Mesodermal cell (in vitro differentiated cells): ENCODE measurements at regions not wholly inside any gene's neighbourhood (a gene's known extent, or its start where the extent isn't known, plus 50 kb on each side); places are given as distances from the start of the nearest gene placed in this dataset.

ENCODE experiments used
- H3K27ac ChIP-seq: 2 replicates; pipeline ENCODE4 v1.7.0; 2013; ENCODE audit warnings: mild to moderate bottlenecking, low read depth, low read length, moderate library complexity; ENCODE audit not compliant: severe bottlenecking
- H3K36me3 ChIP-seq: 2 replicates; pipeline ENCODE4 v1.7.1; 2013; ENCODE audit warnings: mild to moderate bottlenecking, low read length, moderate library complexity; ENCODE audit not compliant: control insufficient read depth, insufficient read depth
- H3K4me1 ChIP-seq: one replicate; pipeline ENCODE4 v1.7.1; 2013; ENCODE audit warnings: mild to moderate bottlenecking, low read length; ENCODE audit not compliant: insufficient read depth, control insufficient read depth, poor library complexity, severe bottlenecking
- H3K4me3 ChIP-seq: 2 replicates; pipeline ENCODE4 v1.7.0; 2013; ENCODE audit warnings: low read length, control low read depth, mild to moderate bottlenecking; ENCODE audit not compliant: insufficient read depth, poor library complexity, severe bottlenecking; ENCODE audit errors: extremely low read depth
- H3K9me3 ChIP-seq: 2 replicates; pipeline ENCODE4 v1.7.1; 2013; ENCODE audit warnings: mild to moderate bottlenecking, low read length, moderate library complexity; ENCODE audit not compliant: control insufficient read depth
- WGBS, 2 experiments: methylation state at CpG; one replicate each; pipeline ENCODE4 v1.1.5; 2013; ENCODE audit warnings: missing lambda C conversion rate in 2 of 2; ENCODE audit not compliant: insufficient coverage in 2 of 2; 5-methylcytosine and 5-hydroxymethylcytosine counted together

- Histone ChIP-seq H3K4me3 (no peak overlapping the region), H3K36me3 (no peaks in the 10 kb centered on the region), H3K27ac (no peak overlapping the region), H3K9me3 (peaks cover 3% of the 10 kb centered on the region), H3K4me1 (peaks cover 13% of the 10 kb centered on the region)
- WGBS, 2 experiments = 85 to 100% methylated on average over 1 to 4 of the region's 7 CpGs
These were observed 361.1 kb downstream of the ETS1 start for GRCh38 chr11:128226106-128226716.

GRCh38 chr11:128222245-128222884 is 365.0 kb downstream of the ETS1 start:
- H3K36me3 ChIP-seq = no peaks in the 10 kb centered on the region
- H3K27ac ChIP-seq = peak overlapping the region; percentile 2
- peaks cover 20% of the 10 kb centered on the region for H3K4me1 ChIP-seq
- H3K9me3 ChIP-seq = peaks cover 3% of the 10 kb centered on the region
- no peak overlapping the region for H3K4me3 ChIP-seq
- WGBS, 2 experiments = 93 to 100% methylated on average over 2 to 3 of the region's 5 CpGs

GRCh38 chr11:128219731-128220120 is 367.6 kb downstream of the ETS1 start:
- Histone ChIP-seq H3K9me3 (peaks cover 3% of the 10 kb centered on the region), H3K27ac (no peak overlapping the region), H3K4me3 (no peak overlapping the region), H3K36me3 (no peaks in the 10 kb centered on the region), H3K4me1 (peaks cover 20% of the 10 kb centered on the region)
- 96 to 100% methylated on average over 2 to 4 of the region's 4 CpGs for WGBS, 2 experiments

- WGBS, 2 experiments = no CpG with 5 or more reads among the region's 1 CpG
These were observed 371.2 kb downstream of the ETS1 start for GRCh38 chr11:128216198-128216597.

GRCh38 chr11:128215238-128215882 is 372.0 kb downstream of the ETS1 start:
- no peak overlapping the region for H3K27ac ChIP-seq
- no peak overlapping the region for H3K4me3 ChIP-seq
- WGBS, 2 experiments = 86 to 94% methylated on average over 18 to 19 of the region's 28 CpGs

More at GRCh38 chr11:128216198-128216597, 371.2 kb downstream of the ETS1 start:
- H3K9me3 ChIP-seq = no peaks in the 10 kb centered on the region
- H3K4me3 ChIP-seq = no peak overlapping the region
- H3K27ac ChIP-seq = no peak overlapping the region
- peaks cover 7% of the 10 kb centered on the region for H3K4me1 ChIP-seq
- no peaks in the 10 kb centered on the region for H3K36me3 ChIP-seq

GRCh38 chr11:128214263-128214662 is 373.1 kb downstream of the ETS1 start:
- Histone ChIP-seq H3K27ac (no peak overlapping the region), H3K36me3 (no peaks in the 10 kb centered on the region), H3K4me1 (peaks cover 15% of the 10 kb centered on the region), H3K9me3 (no peaks in the 10 kb centered on the region), H3K4me3 (no peak overlapping the region)
- 86 to 89% methylated on average over 9 of the region's 9 CpGs for WGBS, 2 experiments

More at GRCh38 chr11:128215238-128215882, 372.0 kb downstream of the ETS1 start:
- no peaks in the 10 kb centered on the region for H3K36me3 ChIP-seq
- H3K4me1 ChIP-seq = peaks cover 7% of the 10 kb centered on the region
- H3K9me3 ChIP-seq = no peaks in the 10 kb centered on the region

GRCh38 chr11:128213461-128213860 is 373.9 kb downstream of the ETS1 start:
- H3K27ac ChIP-seq = no peak overlapping the region
- WGBS, 2 experiments = no CpG with 5 or more reads among the region's 1 CpG
- H3K36me3 ChIP-seq = no peaks in the 10 kb centered on the region
- H3K9me3 ChIP-seq = no peaks in the 10 kb centered on the region
- H3K4me3 ChIP-seq = no peak overlapping the region
- peaks cover 15% of the 10 kb centered on the region for H3K4me1 ChIP-seq

- WGBS, 2 experiments = 80 to 90% methylated on average over 2 of the region's 2 CpGs
- Histone ChIP-seq H3K27ac (no peak overlapping the region), H3K4me1 (peaks cover 26% of the 10 kb centered on the region), H3K4me3 (no peak overlapping the region), H3K9me3 (no peaks in the 10 kb centered on the region), H3K36me3 (no peaks in the 10 kb centered on the region)
These were observed 375.0 kb downstream of the ETS1 start for GRCh38 chr11:128212324-128212723.

- no peak overlapping the region for H3K4me3 ChIP-seq
These were observed 377.0 kb downstream of the ETS1 start for GRCh38 chr11:128210148-128210940.

GRCh38 chr11:128209138-128209435 is 378.3 kb downstream of the ETS1 start:
- Histone ChIP-seq H3K4me3 (no peak overlapping the region), H3K27ac (no peak overlapping the region), H3K4me1 (peaks cover 27% of the 10 kb centered on the region), H3K36me3 (no peaks in the 10 kb centered on the region), H3K9me3 (no peaks in the 10 kb centered on the region)

More at GRCh38 chr11:128210148-128210940, 377.0 kb downstream of the ETS1 start:
- H3K36me3 ChIP-seq = no peaks in the 10 kb centered on the region
- 57 to 92% methylated on average over 1 to 2 of the region's 3 CpGs for WGBS, 2 experiments
- H3K27ac ChIP-seq = peak overlapping the region; percentile 87
- no peaks in the 10 kb centered on the region for H3K9me3 ChIP-seq
- peaks cover 27% of the 10 kb centered on the region for H3K4me1 ChIP-seq
